GM23338 (cell line): ENCODE measurements at regions not wholly inside any gene's neighbourhood (a gene's known extent, or its start where the extent isn't known, plus 50 kb on each side); places are given as distances from the start of the nearest gene placed in this dataset.

ENCODE experiments used
- ATAC-seq: fragments of 200-7000 bp; cut with Tn5 transposase; 3 replicates; pipeline ENCODE4 v1.9.1; 2020
- DNase-seq: peaks from one replicate; pipeline ENCODE4 v3.0.0-alpha.2; 2015; ENCODE audit warnings: low spot score
- H2AFZ ChIP-seq: fragments of 200-600 bp; sonication (generic); 2 replicates; pipeline ENCODE4 v1.8.0; 2016; ENCODE audit warnings: antibody characterized with exemption, mild to moderate bottlenecking, moderate library complexity
- H3F3A ChIP-seq: fragments of 200-600 bp; sonication (generic); replicated peaks from 2 replicates; pipeline ENCODE4 v1.8.0; 2017; ENCODE audit warnings: antibody characterized with exemption, mixed run types, low read depth
- H3K27ac ChIP-seq: fragments of 200-600 bp; sonication (generic); 2 replicates; pipeline ENCODE4 v1.6.1; 2016; ENCODE audit warnings: low read depth
- H3K27me3 ChIP-seq: fragments of 200-600 bp; sonication (generic); 2 replicates; pipeline ENCODE4 v1.8.0; 2016; ENCODE audit warnings: mild to moderate bottlenecking, mixed run types, moderate library complexity; ENCODE audit not compliant: insufficient read depth
- H3K36me3 ChIP-seq: fragments of 200-600 bp; sonication (generic); 2 replicates; pipeline ENCODE4 v1.8.0; 2016; ENCODE audit warnings: mild to moderate bottlenecking; ENCODE audit not compliant: insufficient read depth
- H3K4me1 ChIP-seq: fragments of 200-600 bp; sonication (generic); 2 replicates; pipeline ENCODE4 v1.8.0; 2016; ENCODE audit warnings: mild to moderate bottlenecking, moderate library complexity; ENCODE audit not compliant: insufficient read depth
- H3K4me2 ChIP-seq: fragments of 200-600 bp; sonication (generic); 2 replicates; pipeline ENCODE4 v1.7.1; 2017; ENCODE audit warnings: mixed run types
- H3K4me3 ChIP-seq: fragments of 200-600 bp; sonication (generic); 2 replicates; pipeline ENCODE4 v1.6.1; 2016; ENCODE audit warnings: mixed run types
- H3K79me2 ChIP-seq: fragments of 200-600 bp; sonication (generic); replicated peaks from 2 replicates; pipeline ENCODE4 v1.8.0; 2017; ENCODE audit warnings: mild to moderate bottlenecking; ENCODE audit not compliant: insufficient read depth
- H3K9me2 ChIP-seq: fragments of 200-600 bp; sonication (generic); 2 replicates; pipeline ENCODE4 v1.8.0; 2017; ENCODE audit not compliant: insufficient read depth
- H4K20me1 ChIP-seq: fragments of 200-600 bp; sonication (generic); replicated peaks from 2 replicates; pipeline ENCODE4 v1.8.0; 2017; ENCODE audit warnings: mild to moderate bottlenecking; ENCODE audit not compliant: insufficient read depth
- H3K27ac Mint-ChIP-seq: 2 replicates; pipeline ENCODE4 v1.8.0; 2020; ENCODE audit warnings: inconsistent platforms, mild to moderate bottlenecking, moderate library complexity, mixed read lengths
- H3K27me3 Mint-ChIP-seq: 3 replicates; pipeline ENCODE4 v1.8.0; 2022; ENCODE audit warnings: low read depth, mild to moderate bottlenecking, moderate library complexity, mixed read lengths, inconsistent platforms; ENCODE audit not compliant: insufficient read depth, poor library complexity
- H3K36me3 Mint-ChIP-seq: 3 replicates; pipeline ENCODE4 v1.8.0; 2021; ENCODE audit warnings: low read depth, mild to moderate bottlenecking, inconsistent platforms, moderate library complexity, mixed read lengths
- H3K4me1 Mint-ChIP-seq: 3 replicates; pipeline ENCODE4 v1.8.0; 2020; ENCODE audit warnings: mild to moderate bottlenecking, inconsistent platforms, mixed read lengths
- H3K4me3 Mint-ChIP-seq: 3 replicates; pipeline ENCODE4 v1.8.0; 2021; ENCODE audit warnings: moderate library complexity, mild to moderate bottlenecking, inconsistent platforms, mixed read lengths
- H3K9me3 Mint-ChIP-seq: 3 replicates; pipeline ENCODE4 v1.8.0; 2020; ENCODE audit warnings: moderate library complexity, mild to moderate bottlenecking, inconsistent platforms, mixed read lengths
- CREB1 ChIP-seq: fragments of 250-450 bp; sonication (Bioruptor Pico); IDR thresholded peaks from 2 replicates; pipeline ENCODE4 v1.5.0; 2020; ENCODE audit warnings: low read depth, mild to moderate bottlenecking, moderate library complexity
- EZH2 ChIP-seq: fragments of 200-600 bp; sonication (generic); IDR thresholded peaks from one replicate; pipeline ENCODE4 v1.8.0; 2017; ENCODE audit warnings: antibody characterized with exemption, mild to moderate bottlenecking, low read depth; ENCODE audit not compliant: unreplicated experiment
- EZH2phosphoT487 ChIP-seq: fragments of 200-600 bp; sonication (generic); IDR thresholded peaks from one replicate; pipeline ENCODE4 v1.8.1; 2018; ENCODE audit warnings: antibody characterized with exemption; ENCODE audit not compliant: unreplicated experiment
- JUNB ChIP-seq: IDR thresholded peaks from one replicate; pipeline ENCODE4 v1.6.1; 2016; ENCODE audit warnings: antibody characterized with exemption; ENCODE audit not compliant: unreplicated experiment
- NANOG ChIP-seq: IDR thresholded peaks from 2 replicates; pipeline ENCODE4 v1.6.1; 2016; ENCODE audit warnings: antibody characterized with exemption, borderline replicate concordance
- POLR2AphosphoS5 ChIP-seq: IDR thresholded peaks from 2 replicates; pipeline ENCODE4 v1.6.1; 2016; ENCODE audit warnings: antibody characterized with exemption, low read depth
- STAT1 ChIP-seq: IDR thresholded peaks from one replicate; pipeline ENCODE4 v1.6.1; 2016; ENCODE audit warnings: antibody characterized with exemption; ENCODE audit not compliant: unreplicated experiment
- ZNF114 ChIP-seq: fragments of 250-450 bp; sonication (Bioruptor Pico); IDR thresholded peaks from 2 replicates; pipeline ENCODE4 v1.5.0; 2020; ENCODE audit warnings: mild to moderate bottlenecking, moderate library complexity
- ZNF331 ChIP-seq: fragments of 250-450 bp; sonication (Bioruptor Pico); IDR thresholded peaks from 2 replicates; pipeline ENCODE4 v1.5.0; 2020; ENCODE audit warnings: low read depth, mild to moderate bottlenecking, moderate library complexity
- TF ChIP-seq, protein P1 (sequence below): IDR thresholded peaks from one replicate; pipeline ENCODE4 v1.6.1; 2018; ENCODE audit warnings: antibody characterized with exemption; ENCODE audit not compliant: unreplicated experiment
- TF ChIP-seq, protein P2 (sequence below), 2 experiments: fragments of 200-600 bp in 1 of 2; sonication (generic) in 1 of 2; conservative IDR thresholded peaks; 2 replicates each; pipeline versions ENCODE4 v1.5.1 to v1.6.1; 2016 to 2017; ENCODE audit warnings: antibody characterized with exemption in 2 of 2, low read depth in 2 of 2, mild to moderate bottlenecking in 2 of 2, moderate library complexity in 1 of 2
- TF ChIP-seq, protein P3 (sequence below): fragments of 250-450 bp; sonication (Bioruptor Pico); IDR thresholded peaks from 2 replicates; pipeline ENCODE4 v1.5.0; 2020; ENCODE audit warnings: mild to moderate bottlenecking, moderate library complexity
- TF ChIP-seq, protein P4 (sequence below): IDR thresholded peaks from 2 replicates; pipeline ENCODE4 v1.6.1; 2016; ENCODE audit warnings: antibody characterized with exemption

DNA sequence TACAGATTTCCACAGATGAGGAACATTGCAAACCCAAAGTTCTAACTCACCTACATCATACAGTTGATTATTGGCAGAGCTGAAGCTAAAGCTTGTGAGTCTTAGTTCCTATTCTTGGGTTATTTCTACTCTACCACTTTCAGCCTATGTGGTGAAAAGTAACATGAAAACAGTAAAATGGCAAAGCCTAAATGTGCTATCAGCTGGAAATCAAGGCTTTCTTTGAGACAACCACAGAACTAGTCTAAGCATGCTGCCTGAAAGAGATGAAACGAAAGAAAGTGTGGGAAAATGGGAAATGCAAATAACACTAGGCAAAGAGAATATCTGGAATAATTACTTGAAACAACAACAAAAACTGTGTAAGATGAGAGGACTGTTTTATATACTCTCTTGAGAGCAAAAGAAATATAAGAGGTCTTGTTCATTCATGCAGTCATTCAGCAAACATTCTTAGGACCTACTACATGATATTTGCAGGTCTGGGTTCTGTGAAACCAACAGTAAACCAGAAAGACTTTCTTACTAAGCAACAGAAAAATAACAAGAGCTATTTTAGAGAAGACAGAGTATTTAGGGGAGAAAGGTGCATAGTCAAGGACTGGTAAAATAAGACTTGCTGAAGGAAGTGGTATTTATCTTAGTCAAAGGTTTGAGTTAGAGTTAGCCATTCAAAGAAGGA, 437.1 kb downstream of the HTR7 start:
- H3K9me3 Mint-ChIP-seq: peaks cover 6% of the 10 kb centered on the region; the same call in 1 of the 3 replicates
- H3K27ac Mint-ChIP-seq: no peak overlapping the region
- H3K4me3 Mint-ChIP-seq: no peak overlapping the region
- no peaks in the 10 kb centered on the region for H3F3A ChIP-seq
- no peak overlapping the region for H3K4me3 ChIP-seq
- no peaks in the 10 kb centered on the region for H3K79me2 ChIP-seq
- no peaks in the 10 kb centered on the region for H3K27me3 ChIP-seq
- no peaks in the 10 kb centered on the region for H3K36me3 Mint-ChIP-seq
- no peak overlapping the region for H2AFZ ChIP-seq
- no peak for TF ChIP-seq ZNF114 (CRISPR knock-in tag)
- TF ChIP-seq JUNB: no peak
- no peak for TF ChIP-seq POLR2AphosphoS5
- no peak for TF ChIP-seq EZH2
- TF ChIP-seq, protein P1, sequence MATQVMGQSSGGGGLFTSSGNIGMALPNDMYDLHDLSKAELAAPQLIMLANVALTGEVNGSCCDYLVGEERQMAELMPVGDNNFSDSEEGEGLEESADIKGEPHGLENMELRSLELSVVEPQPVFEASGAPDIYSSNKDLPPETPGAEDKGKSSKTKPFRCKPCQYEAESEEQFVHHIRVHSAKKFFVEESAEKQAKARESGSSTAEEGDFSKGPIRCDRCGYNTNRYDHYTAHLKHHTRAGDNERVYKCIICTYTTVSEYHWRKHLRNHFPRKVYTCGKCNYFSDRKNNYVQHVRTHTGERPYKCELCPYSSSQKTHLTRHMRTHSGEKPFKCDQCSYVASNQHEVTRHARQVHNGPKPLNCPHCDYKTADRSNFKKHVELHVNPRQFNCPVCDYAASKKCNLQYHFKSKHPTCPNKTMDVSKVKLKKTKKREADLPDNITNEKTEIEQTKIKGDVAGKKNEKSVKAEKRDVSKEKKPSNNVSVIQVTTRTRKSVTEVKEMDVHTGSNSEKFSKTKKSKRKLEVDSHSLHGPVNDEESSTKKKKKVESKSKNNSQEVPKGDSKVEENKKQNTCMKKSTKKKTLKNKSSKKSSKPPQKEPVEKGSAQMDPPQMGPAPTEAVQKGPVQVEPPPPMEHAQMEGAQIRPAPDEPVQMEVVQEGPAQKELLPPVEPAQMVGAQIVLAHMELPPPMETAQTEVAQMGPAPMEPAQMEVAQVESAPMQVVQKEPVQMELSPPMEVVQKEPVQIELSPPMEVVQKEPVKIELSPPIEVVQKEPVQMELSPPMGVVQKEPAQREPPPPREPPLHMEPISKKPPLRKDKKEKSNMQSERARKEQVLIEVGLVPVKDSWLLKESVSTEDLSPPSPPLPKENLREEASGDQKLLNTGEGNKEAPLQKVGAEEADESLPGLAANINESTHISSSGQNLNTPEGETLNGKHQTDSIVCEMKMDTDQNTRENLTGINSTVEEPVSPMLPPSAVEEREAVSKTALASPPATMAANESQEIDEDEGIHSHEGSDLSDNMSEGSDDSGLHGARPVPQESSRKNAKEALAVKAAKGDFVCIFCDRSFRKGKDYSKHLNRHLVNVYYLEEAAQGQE: no peak
- no peak for TF ChIP-seq STAT1
- no peak for TF ChIP-seq CREB1 (CRISPR knock-in tag)
- TF ChIP-seq, protein P2, sequence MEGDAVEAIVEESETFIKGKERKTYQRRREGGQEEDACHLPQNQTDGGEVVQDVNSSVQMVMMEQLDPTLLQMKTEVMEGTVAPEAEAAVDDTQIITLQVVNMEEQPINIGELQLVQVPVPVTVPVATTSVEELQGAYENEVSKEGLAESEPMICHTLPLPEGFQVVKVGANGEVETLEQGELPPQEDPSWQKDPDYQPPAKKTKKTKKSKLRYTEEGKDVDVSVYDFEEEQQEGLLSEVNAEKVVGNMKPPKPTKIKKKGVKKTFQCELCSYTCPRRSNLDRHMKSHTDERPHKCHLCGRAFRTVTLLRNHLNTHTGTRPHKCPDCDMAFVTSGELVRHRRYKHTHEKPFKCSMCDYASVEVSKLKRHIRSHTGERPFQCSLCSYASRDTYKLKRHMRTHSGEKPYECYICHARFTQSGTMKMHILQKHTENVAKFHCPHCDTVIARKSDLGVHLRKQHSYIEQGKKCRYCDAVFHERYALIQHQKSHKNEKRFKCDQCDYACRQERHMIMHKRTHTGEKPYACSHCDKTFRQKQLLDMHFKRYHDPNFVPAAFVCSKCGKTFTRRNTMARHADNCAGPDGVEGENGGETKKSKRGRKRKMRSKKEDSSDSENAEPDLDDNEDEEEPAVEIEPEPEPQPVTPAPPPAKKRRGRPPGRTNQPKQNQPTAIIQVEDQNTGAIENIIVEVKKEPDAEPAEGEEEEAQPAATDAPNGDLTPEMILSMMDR (conservative IDR thresholded peaks at IDR 0.05; ENCODE audit: low read depth in 2 of 2): no peak
- TF ChIP-seq, protein P3, sequence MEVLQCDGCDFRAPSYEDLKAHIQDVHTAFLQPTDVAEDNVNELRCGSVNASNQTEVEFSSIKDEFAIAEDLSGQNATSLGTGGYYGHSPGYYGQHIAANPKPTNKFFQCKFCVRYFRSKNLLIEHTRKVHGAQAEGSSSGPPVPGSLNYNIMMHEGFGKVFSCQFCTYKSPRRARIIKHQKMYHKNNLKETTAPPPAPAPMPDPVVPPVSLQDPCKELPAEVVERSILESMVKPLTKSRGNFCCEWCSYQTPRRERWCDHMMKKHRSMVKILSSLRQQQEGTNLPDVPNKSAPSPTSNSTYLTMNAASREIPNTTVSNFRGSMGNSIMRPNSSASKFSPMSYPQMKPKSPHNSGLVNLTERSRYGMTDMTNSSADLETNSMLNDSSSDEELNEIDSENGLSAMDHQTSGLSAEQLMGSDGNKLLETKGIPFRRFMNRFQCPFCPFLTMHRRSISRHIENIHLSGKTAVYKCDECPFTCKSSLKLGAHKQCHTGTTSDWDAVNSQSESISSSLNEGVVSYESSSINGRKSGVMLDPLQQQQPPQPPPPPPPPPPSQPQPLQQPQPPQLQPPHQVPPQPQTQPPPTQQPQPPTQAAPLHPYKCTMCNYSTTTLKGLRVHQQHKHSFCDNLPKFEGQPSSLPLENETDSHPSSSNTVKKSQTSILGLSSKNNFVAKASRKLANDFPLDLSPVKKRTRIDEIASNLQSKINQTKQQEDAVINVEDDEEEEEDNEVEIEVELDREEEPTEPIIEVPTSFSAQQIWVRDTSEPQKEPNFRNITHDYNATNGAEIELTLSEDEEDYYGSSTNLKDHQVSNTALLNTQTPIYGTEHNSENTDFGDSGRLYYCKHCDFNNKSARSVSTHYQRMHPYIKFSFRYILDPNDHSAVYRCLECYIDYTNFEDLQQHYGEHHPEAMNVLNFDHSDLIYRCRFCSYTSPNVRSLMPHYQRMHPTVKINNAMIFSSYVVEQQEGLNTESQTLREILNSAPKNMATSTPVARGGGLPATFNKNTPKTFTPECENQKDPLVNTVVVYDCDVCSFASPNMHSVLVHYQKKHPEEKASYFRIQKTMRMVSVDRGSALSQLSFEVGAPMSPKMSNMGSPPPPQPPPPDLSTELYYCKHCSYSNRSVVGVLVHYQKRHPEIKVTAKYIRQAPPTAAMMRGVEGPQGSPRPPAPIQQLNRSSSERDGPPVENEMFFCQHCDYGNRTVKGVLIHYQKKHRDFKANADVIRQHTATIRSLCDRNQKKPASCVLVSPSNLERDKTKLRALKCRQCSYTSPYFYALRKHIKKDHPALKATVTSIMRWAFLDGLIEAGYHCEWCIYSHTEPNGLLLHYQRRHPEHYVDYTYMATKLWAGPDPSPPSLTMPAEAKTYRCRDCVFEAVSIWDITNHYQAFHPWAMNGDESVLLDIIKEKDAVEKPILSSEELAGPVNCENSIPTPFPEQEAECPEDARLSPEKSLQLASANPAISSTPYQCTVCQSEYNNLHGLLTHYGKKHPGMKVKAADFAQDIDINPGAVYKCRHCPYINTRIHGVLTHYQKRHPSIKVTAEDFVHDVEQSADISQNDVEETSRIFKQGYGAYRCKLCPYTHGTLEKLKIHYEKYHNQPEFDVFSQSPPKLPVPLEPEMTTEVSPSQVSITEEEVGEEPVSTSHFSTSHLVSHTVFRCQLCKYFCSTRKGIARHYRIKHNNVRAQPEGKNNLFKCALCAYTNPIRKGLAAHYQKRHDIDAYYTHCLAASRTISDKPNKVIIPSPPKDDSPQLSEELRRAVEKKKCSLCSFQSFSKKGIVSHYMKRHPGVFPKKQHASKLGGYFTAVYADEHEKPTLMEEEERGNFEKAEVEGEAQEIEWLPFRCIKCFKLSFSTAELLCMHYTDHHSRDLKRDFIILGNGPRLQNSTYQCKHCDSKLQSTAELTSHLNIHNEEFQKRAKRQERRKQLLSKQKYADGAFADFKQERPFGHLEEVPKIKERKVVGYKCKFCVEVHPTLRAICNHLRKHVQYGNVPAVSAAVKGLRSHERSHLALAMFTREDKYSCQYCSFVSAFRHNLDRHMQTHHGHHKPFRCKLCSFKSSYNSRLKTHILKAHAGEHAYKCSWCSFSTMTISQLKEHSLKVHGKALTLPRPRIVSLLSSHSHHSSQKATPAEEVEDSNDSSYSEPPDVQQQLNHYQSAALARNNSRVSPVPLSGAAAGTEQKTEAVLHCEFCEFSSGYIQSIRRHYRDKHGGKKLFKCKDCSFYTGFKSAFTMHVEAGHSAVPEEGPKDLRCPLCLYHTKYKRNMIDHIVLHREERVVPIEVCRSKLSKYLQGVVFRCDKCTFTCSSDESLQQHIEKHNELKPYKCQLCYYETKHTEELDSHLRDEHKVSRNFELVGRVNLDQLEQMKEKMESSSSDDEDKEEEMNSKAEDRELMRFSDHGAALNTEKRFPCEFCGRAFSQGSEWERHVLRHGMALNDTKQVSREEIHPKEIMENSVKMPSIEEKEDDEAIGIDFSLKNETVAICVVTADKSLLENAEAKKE (CRISPR knock-in tag): no peak
- TF ChIP-seq, protein P4, sequence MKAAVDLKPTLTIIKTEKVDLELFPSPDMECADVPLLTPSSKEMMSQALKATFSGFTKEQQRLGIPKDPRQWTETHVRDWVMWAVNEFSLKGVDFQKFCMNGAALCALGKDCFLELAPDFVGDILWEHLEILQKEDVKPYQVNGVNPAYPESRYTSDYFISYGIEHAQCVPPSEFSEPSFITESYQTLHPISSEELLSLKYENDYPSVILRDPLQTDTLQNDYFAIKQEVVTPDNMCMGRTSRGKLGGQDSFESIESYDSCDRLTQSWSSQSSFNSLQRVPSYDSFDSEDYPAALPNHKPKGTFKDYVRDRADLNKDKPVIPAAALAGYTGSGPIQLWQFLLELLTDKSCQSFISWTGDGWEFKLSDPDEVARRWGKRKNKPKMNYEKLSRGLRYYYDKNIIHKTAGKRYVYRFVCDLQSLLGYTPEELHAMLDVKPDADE: no peak
- no peak for TF ChIP-seq NANOG
- no peak for TF ChIP-seq ZNF331 (CRISPR knock-in tag)
- no peak for TF ChIP-seq EZH2phosphoT487
- H3K27ac ChIP-seq: no peak overlapping the region
- peaks cover 9% of the 10 kb centered on the region; the same call in 2 of the 3 replicates for H3K4me1 Mint-ChIP-seq
- no peaks in the 10 kb centered on the region for H3K27me3 Mint-ChIP-seq
- 0 out of 2 replicates have a peak, but pooled peaks cover under 1% of the 10 kb centered on the region for H3K9me2 ChIP-seq
- DNase-seq: no peak
- ATAC-seq: no peak
- no peaks in the 10 kb centered on the region for H3K36me3 ChIP-seq
- no peaks in the 10 kb centered on the region for H4K20me1 ChIP-seq
- H3K4me1 ChIP-seq: no peaks in the 10 kb centered on the region; the same call in 1 of the 2 replicates
- H3K4me2 ChIP-seq: no peak overlapping the region
